ENCODE measurements at regions not wholly inside any gene's neighbourhood (a gene's known extent, or its start where the extent isn't known, plus 50 kb on each side); places are given as distances from the start of the nearest gene placed in this dataset.

- no peak for TF ChIP-seq CHD7 (IDR thresholded peaks at IDR 0.05; ENCODE audit: insufficient replicate concordance, low read length)
- no peak for TF ChIP-seq HDAC2 (IDR thresholded peaks at IDR 0.05; ENCODE audit: borderline replicate concordance in 1 of 2, low read depth in 2 of 2, low read length in 2 of 2)
- no peak for TF ChIP-seq TAF7 (optimal IDR thresholded peaks at IDR 0.05; ENCODE audit: borderline replicate concordance, low read depth, low read length)
- TF ChIP-seq JUND (IDR thresholded peaks at IDR 0.05; ENCODE audit: low read length), result no peak
- TF ChIP-seq BACH1 (IDR thresholded peaks at IDR 0.05; ENCODE audit: low read length), result no peak
Observed at GRCh38 chr9:28661853-28662252, 1088.6 kb upstream of the C9orf72 start (continued).
